ENCODE measurements at regions not wholly inside any gene's neighbourhood (a gene's known extent, or its start where the extent isn't known, plus 50 kb on each side); places are given as distances from the start of the nearest gene placed in this dataset.

DNA sequence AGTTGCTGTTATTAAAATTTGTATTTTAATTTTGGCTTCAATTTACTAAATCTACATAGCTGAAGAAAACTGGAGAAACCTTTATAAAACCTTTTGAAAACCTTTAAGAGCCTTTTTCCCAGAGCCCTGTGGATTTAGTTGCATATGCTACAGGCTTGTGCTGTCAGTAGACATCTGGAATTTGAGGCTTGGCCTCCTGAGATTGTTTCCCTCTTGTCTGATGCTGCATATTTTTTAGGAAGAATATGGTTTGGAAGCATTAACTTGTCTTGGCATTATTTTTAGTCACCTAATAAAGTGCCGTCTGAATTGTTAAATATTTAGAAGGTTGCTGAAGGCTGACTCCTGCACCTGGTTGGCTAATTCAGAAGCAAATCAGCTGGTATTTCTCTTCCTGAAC is 369.4 kb downstream of the UTRN start:
- no peaks in the 10 kb centered on the region for H3K27me3 ChIP-seq (ENCODE audit: insufficient read depth, low read length)
- no peak overlapping the region for H2BK5ac ChIP-seq (ENCODE audit: insufficient read length, low read length)
- H3K4me2 ChIP-seq (ENCODE audit: insufficient read depth, insufficient read length, low read length): no peak overlapping the region
- no peak for DNase-seq
- H3K23ac ChIP-seq (ENCODE audit: insufficient read length, low read depth, low read length): no peak overlapping the region
- no peaks in the 10 kb centered on the region for H3K79me1 ChIP-seq (ENCODE audit: insufficient read depth, low read depth, low read length, poor library complexity, severe bottlenecking)
- H3K4me1 Mint-ChIP-seq: peaks cover 54 to 65% of the 10 kb centered on the region in 2 experiments
- no peak overlapping the region for H3K27ac Mint-ChIP-seq
- no peaks in the 10 kb centered on the region for H3K27me3 Mint-ChIP-seq (ENCODE audit: low read depth)
- peaks cover 15% of the 10 kb centered on the region for H3K4me1 ChIP-seq (ENCODE audit: insufficient read depth, low read length)
- no peak overlapping the region for H2BK15ac ChIP-seq (ENCODE audit: low read depth, low read length)
- no peak overlapping the region for H2BK20ac ChIP-seq (ENCODE audit: low read depth, low read length, poor library complexity, severe bottlenecking)
- WGBS (ENCODE audit: extremely low coverage, insufficient read length, low lambda C conversion rate): no CpG with 5 or more reads among the region's 1 CpG
- H4K91ac ChIP-seq (ENCODE audit: insufficient read length, low read depth, low read length): no peak overlapping the region
- no peak overlapping the region for H2BK12ac ChIP-seq (ENCODE audit: insufficient read length, low read depth, low read length)
- H3K36me3 Mint-ChIP-seq (ENCODE audit: insufficient read depth in 1 of 3, low read depth in 3 of 3): peaks cover 3 to 6% (median 3%) of the 10 kb centered on the region in 3 experiments; a peak in 5 of 7 replicates
- no peak overlapping the region for H3K9ac ChIP-seq (ENCODE audit: extremely low read depth, insufficient read length, low read length)
- H3T11ph ChIP-seq (ENCODE audit: low read length): no peak overlapping the region
- no peaks in the 10 kb centered on the region for H3K79me2 ChIP-seq (ENCODE audit: insufficient read depth, low read length)
- H2AFZ ChIP-seq (ENCODE audit: low read length): no peak overlapping the region
- H2BK120ac ChIP-seq (ENCODE audit: low read depth, low read length, poor library complexity, severe bottlenecking): no peak overlapping the region
- H3K18ac ChIP-seq (ENCODE audit: insufficient read length, low read depth, low read length): no peak overlapping the region
- no peaks in the 10 kb centered on the region for H4K20me1 ChIP-seq (ENCODE audit: control insufficient read depth, insufficient read depth, insufficient read length)
- no peak overlapping the region for H4K8ac ChIP-seq (replicated peaks; ENCODE audit: insufficient read length, low read depth, low read length)
- H3K9me3 Mint-ChIP-seq: no peaks in the 10 kb centered on the region; a peak in 1 of 5 replicates
- H3K4me3 Mint-ChIP-seq: no peak overlapping the region
- no peak overlapping the region for H4K5ac ChIP-seq (ENCODE audit: insufficient read length, low read depth, low read length)
- no peak overlapping the region for H3K4ac ChIP-seq (ENCODE audit: low read depth, low read length)
- no peak overlapping the region for H3K14ac ChIP-seq (ENCODE audit: insufficient read depth, low read length)
- H3K27ac ChIP-seq (ENCODE audit: insufficient read length, low read depth, low read length): no peak overlapping the region
- TF ChIP-seq, protein P1, sequence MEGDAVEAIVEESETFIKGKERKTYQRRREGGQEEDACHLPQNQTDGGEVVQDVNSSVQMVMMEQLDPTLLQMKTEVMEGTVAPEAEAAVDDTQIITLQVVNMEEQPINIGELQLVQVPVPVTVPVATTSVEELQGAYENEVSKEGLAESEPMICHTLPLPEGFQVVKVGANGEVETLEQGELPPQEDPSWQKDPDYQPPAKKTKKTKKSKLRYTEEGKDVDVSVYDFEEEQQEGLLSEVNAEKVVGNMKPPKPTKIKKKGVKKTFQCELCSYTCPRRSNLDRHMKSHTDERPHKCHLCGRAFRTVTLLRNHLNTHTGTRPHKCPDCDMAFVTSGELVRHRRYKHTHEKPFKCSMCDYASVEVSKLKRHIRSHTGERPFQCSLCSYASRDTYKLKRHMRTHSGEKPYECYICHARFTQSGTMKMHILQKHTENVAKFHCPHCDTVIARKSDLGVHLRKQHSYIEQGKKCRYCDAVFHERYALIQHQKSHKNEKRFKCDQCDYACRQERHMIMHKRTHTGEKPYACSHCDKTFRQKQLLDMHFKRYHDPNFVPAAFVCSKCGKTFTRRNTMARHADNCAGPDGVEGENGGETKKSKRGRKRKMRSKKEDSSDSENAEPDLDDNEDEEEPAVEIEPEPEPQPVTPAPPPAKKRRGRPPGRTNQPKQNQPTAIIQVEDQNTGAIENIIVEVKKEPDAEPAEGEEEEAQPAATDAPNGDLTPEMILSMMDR (conservative IDR thresholded peaks at IDR 0.05): no peak
- H3K23me2 ChIP-seq (ENCODE audit: insufficient read length, low read depth, low read length, poor library complexity, severe bottlenecking): no peaks in the 10 kb centered on the region
- H2AK5ac ChIP-seq (ENCODE audit: insufficient read length, low read length): no peak overlapping the region
- no peak overlapping the region for H3K56ac ChIP-seq (ENCODE audit: insufficient read length, low read depth, low read length)
- H3K9me3 ChIP-seq (ENCODE audit: control insufficient read depth, low read depth, low read length): no peaks in the 10 kb centered on the region

All from H9 (cell line).